ENCODE measurements at regions not wholly inside any gene's neighbourhood (a gene's known extent, or its start where the extent isn't known, plus 50 kb on each side); places are given as distances from the start of the nearest gene placed in this dataset.

GRCh38 chr3:76122007-76122406, 336.7 kb upstream of the ZNF717 start:
- TF ChIP-seq CTCF (IDR thresholded peaks at IDR 0.05 in 4 of 5, conservative IDR thresholded peaks at IDR 0.05 in 1 of 5) (no peak), POLR2A (IDR thresholded peaks at IDR 0.05) (no peak)
